Smooth muscle cell (in vitro differentiated cells): ENCODE measurements at regions not wholly inside any gene's neighbourhood (a gene's known extent, or its start where the extent isn't known, plus 50 kb on each side); places are given as distances from the start of the nearest gene placed in this dataset.

Experiments
- DNase-seq: peaks from one replicate; lab custom pipeline; 2025; ENCODE audit not compliant: unreplicated experiment; lab: John Stamatoyannopoulos, UW
- H2AFZ ChIP-seq: fragments of 200-600 bp; sonication (generic); 2 replicates; pipeline ENCODE4 v1.6.0; 2016; ENCODE audit warnings: antibody characterized with exemption, low read depth, mild to moderate bottlenecking
- H3F3A ChIP-seq: fragments of 200-600 bp; sonication (generic); 2 replicates; pipeline ENCODE4 v1.6.0; 2017; ENCODE audit warnings: antibody characterized with exemption, low read depth
- H3K27ac ChIP-seq: fragments of 200-600 bp; sonication (generic); 2 replicates; pipeline ENCODE4 v1.5.1; 2016; ENCODE audit warnings: low read depth, mild to moderate bottlenecking
- H3K27me3 ChIP-seq: fragments of 200-600 bp; sonication (generic); 2 replicates; pipeline ENCODE4 v1.6.1; 2016; ENCODE audit warnings: low read depth, mild to moderate bottlenecking
- H3K36me3 ChIP-seq: fragments of 200-600 bp; sonication (generic); 2 replicates; pipeline ENCODE4 v1.5.1; 2016; ENCODE audit warnings: low read depth
- H3K4me1 ChIP-seq: fragments of 200-600 bp; sonication (generic); 2 replicates; pipeline ENCODE4 v1.5.1; 2016; ENCODE audit warnings: low read depth
- H3K4me2 ChIP-seq: fragments of 200-600 bp; sonication (generic); 2 replicates; pipeline ENCODE4 v1.6.0; 2016; ENCODE audit warnings: mild to moderate bottlenecking
- H3K4me3 ChIP-seq: fragments of 200-600 bp; sonication (generic); 2 replicates; pipeline ENCODE4 v1.5.1; 2016; ENCODE audit warnings: mild to moderate bottlenecking
- H3K79me2 ChIP-seq: fragments of 200-600 bp; sonication (generic); 2 replicates; pipeline ENCODE4 v1.6.0; 2016; ENCODE audit warnings: low read depth, mild to moderate bottlenecking
- H3K9ac ChIP-seq: fragments of 200-600 bp; sonication (generic); 2 replicates; pipeline ENCODE4 v1.6.0; 2016; ENCODE audit warnings: low read depth
- H3K9me3 ChIP-seq: fragments of 200-600 bp; sonication (generic); replicated peaks from 2 replicates; pipeline ENCODE4 v1.5.1; 2016; ENCODE audit warnings: low read depth
- H4K20me1 ChIP-seq: fragments of 200-600 bp; sonication (generic); 2 replicates; pipeline ENCODE4 v1.6.0; 2016; ENCODE audit warnings: low read depth
- WGBS: methylation state at CpG from one replicate; pipeline ENCODE4 v1.1.7; 2016; ENCODE audit warnings: low lambda C conversion rate; 5-methylcytosine and 5-hydroxymethylcytosine counted together
- TF ChIP-seq, protein P1 (sequence below): fragments of 200-600 bp; sonication (generic); IDR thresholded peaks from 2 replicates; pipeline ENCODE4 v1.5.1; 2017; ENCODE audit warnings: borderline replicate concordance, mild to moderate bottlenecking, antibody characterized with exemption; ENCODE audit not compliant: insufficient read depth, poor library complexity, severe bottlenecking

DNA sequence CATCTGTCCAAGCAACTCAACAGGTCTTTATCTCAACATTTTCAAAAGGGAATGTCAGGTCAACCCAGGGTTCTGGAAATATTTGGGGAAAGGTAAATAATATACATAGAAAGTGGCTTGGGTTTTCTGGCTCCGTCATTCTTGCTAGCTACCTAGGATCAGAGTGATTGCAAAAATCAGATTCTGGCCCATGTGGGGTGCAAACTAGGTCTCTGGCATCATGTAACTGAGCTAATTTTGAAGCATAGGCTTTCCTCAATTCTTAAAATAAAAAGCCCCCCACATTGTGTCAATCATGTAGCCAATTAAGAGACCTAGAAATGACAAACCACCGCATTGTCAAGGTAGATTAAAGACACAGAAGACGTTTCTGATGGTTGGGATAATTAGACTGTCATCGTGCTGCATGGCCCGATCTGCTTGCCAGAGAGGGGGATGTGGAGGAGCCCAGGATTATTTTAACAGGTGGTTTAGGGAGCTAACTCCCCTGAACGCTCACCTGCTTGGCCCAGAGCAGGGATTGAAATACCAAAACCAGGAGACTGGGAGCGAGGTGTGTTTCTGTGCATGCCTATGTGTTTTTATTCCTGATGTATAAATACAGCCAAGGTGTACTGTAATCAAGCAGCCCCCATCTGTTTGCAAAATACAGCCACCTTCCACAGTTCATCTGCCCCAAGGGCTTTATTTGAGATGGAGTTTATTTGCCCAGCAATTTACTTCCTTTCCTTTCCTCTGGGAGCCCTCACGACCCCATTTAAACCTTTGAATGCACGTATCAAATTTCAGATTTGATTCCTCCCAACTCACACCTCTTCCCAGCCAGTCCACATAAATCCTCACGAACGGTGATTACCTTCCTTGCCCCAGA is 189.5 kb downstream of the TTC8 start:
- no peak for DNase-seq
- no peak overlapping the region for H3K9ac ChIP-seq
- H3K27ac ChIP-seq: no peak overlapping the region
- 80% methylated on average over 11 of the region's 11 CpGs for WGBS
- no peaks in the 10 kb centered on the region for H4K20me1 ChIP-seq
- H3K9me3 ChIP-seq: no peaks in the 10 kb centered on the region
- no peak overlapping the region for H3K4me2 ChIP-seq
- H3K27me3 ChIP-seq: peaks cover 6% of the 10 kb centered on the region
- TF ChIP-seq, protein P1, sequence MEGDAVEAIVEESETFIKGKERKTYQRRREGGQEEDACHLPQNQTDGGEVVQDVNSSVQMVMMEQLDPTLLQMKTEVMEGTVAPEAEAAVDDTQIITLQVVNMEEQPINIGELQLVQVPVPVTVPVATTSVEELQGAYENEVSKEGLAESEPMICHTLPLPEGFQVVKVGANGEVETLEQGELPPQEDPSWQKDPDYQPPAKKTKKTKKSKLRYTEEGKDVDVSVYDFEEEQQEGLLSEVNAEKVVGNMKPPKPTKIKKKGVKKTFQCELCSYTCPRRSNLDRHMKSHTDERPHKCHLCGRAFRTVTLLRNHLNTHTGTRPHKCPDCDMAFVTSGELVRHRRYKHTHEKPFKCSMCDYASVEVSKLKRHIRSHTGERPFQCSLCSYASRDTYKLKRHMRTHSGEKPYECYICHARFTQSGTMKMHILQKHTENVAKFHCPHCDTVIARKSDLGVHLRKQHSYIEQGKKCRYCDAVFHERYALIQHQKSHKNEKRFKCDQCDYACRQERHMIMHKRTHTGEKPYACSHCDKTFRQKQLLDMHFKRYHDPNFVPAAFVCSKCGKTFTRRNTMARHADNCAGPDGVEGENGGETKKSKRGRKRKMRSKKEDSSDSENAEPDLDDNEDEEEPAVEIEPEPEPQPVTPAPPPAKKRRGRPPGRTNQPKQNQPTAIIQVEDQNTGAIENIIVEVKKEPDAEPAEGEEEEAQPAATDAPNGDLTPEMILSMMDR: no peak
- H3F3A ChIP-seq: no peaks in the 10 kb centered on the region
- H2AFZ ChIP-seq: no peak overlapping the region
- no peaks in the 10 kb centered on the region for H3K79me2 ChIP-seq
- no peaks in the 10 kb centered on the region for H3K4me1 ChIP-seq
- H3K36me3 ChIP-seq: no peaks in the 10 kb centered on the region
- no peak overlapping the region for H3K4me3 ChIP-seq

DNA sequence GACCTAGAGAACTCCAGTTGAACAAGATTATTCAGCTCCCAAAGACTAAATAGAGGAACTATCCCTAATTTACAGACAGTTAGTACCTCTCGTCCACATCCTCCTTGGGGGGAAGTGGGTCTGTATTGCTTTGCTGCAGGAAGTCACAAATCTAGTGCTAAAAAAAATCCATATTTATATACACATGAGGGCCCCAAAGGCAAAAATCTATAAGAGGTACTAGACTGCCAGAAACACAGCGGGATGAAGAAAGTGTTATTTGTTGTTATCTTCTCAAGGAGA is 190.1 kb downstream of the TTC8 start:
- no peaks in the 10 kb centered on the region for H3F3A ChIP-seq
- H3K27ac ChIP-seq: no peak overlapping the region
- H3K9ac ChIP-seq: no peak overlapping the region
- no peak overlapping the region for H3K4me3 ChIP-seq
- no peaks in the 10 kb centered on the region for H4K20me1 ChIP-seq
- H3K79me2 ChIP-seq: no peaks in the 10 kb centered on the region
- H3K9me3 ChIP-seq: no peaks in the 10 kb centered on the region
- no peaks in the 10 kb centered on the region for H3K36me3 ChIP-seq
- TF ChIP-seq, protein P1: no peak
- no peak overlapping the region for H3K4me2 ChIP-seq
- H3K27me3 ChIP-seq: peaks cover 6% of the 10 kb centered on the region
- no peak overlapping the region for H2AFZ ChIP-seq
- no peak for DNase-seq
- H3K4me1 ChIP-seq: no peaks in the 10 kb centered on the region
- WGBS: 94% methylated on average over 2 of the region's 2 CpGs

DNA sequence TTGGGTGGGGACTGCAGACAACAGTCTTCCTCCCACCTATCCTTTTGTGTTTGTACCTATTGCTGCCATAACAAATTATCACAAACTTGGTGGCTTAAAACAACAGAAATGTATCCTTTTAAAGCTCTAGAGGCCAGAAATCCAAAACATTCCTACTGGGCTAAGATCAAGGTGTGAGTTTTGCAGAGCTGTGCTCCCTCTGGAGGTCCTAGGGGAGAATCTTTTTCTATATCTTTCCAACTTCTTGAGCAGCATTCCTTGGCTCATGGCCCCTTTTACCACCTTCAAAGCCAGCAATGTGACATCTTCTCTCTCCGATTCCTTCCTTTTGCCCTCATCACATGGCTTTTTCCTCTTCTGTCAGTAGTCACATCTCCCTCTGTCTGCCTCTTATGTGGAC is 190.6 kb downstream of the TTC8 start:
- Histone ChIP-seq H3K27me3 (peaks cover 6% of the 10 kb centered on the region), H3K9ac (no peak overlapping the region), H3K27ac (no peak overlapping the region), H3K4me1 (no peaks in the 10 kb centered on the region), H3K36me3 (no peaks in the 10 kb centered on the region), H4K20me1 (no peaks in the 10 kb centered on the region), H3F3A (no peaks in the 10 kb centered on the region), H3K4me3 (no peak overlapping the region), H3K4me2 (no peak overlapping the region), H2AFZ (no peak overlapping the region), H3K9me3 (no peaks in the 10 kb centered on the region), H3K79me2 (no peaks in the 10 kb centered on the region)
- TF ChIP-seq, protein P1: no peak
- WGBS: 85% methylated on average over 1 of the region's 1 CpG
- DNase-seq: no peak

DNA sequence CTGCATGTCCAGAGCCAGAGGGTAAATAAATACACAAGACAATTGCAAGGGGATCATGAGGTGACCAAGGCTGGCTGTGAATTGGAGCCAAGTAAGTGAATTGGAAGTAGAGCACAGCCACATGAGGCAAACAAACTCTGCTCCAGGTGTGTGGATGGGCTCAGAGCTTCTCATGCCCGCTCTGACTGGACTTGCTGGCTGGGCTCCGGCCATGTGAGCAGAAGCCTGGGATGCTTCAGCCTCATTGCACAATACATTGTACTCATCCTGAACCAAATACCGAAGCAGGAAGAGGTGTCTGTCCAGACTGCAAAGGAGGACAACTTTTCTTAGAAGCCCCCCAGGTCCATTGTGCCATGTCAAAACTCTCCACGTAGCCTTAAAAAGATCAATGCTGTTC is 193.0 kb downstream of the TTC8 start:
- Histone ChIP-seq H3K79me2 (no peaks in the 10 kb centered on the region), H3K9me3 (no peaks in the 10 kb centered on the region), H3K4me3 (no peak overlapping the region), H3F3A (no peaks in the 10 kb centered on the region), H3K27ac (no peak overlapping the region), H3K36me3 (no peaks in the 10 kb centered on the region), H3K4me2 (no peak overlapping the region), H2AFZ (no peak overlapping the region), H3K27me3 (peaks cover 6% of the 10 kb centered on the region), H3K9ac (no peak overlapping the region), H3K4me1 (no peaks in the 10 kb centered on the region), H4K20me1 (no peaks in the 10 kb centered on the region)
- WGBS: 91% methylated on average over 4 of the region's 4 CpGs
- TF ChIP-seq, protein P1: no peak
- no peak for DNase-seq
